ENCODE measurements at regions not wholly inside any gene's neighbourhood (a gene's known extent, or its start where the extent isn't known, plus 50 kb on each side); places are given as distances from the start of the nearest gene placed in this dataset.

DNA sequence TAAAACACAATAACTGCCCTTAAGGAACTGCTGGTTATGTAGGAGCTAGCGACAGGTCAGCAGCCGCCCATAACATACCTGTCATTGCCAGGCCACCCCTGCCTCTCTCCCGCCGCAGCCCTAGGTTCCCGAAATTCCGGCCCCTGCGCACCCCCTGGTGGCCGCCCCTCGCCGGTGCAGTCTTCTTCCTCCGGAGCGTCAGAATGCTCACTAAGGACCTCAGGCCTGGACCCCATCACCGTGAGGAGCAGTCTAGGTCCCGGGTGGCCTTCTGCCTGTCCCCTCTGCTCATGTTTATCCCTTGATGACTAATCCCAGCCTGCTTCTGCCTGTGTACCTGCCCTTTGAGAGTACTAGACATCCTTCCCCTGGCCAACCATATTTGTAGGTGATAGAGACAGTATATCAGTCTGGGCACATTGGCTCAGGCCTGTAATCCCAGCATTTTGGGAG lies 115.7 kb upstream of the SLC1A4 start:
- FAIRE-seq (peak; percentile 60), DNase-seq (ENCODE audit: low spot score) (peak; percentile 53), ATAC-seq (peak; percentile 96)
- Histone ChIP-seq H4K20me1 (ENCODE audit: insufficient read depth, low read length) (no peaks in the 10 kb centered on the region), H3K4me1 (ENCODE audit: insufficient read depth, low read length) (0 out of 2 replicates have a peak, but pooled peaks cover 8% of the 10 kb centered on the region), H3K27ac (ENCODE audit: extremely low read length, insufficient read depth, low read length) (no peak overlapping the region), H3K9ac (ENCODE audit: insufficient read depth, low read depth, low read length) (no peak overlapping the region), H3K4me3 (replicated peaks in 1 of 3; ENCODE audit: insufficient read depth in 1 of 3, low read depth in 2 of 3, low read length in 3 of 3) (peak overlapping the region in 1 of 3 experiments; percentile 32; a peak in 1 of 6 replicates), H2AFZ (ENCODE audit: low read length) (no peak overlapping the region), H3K36me3 (replicated peaks in 1 of 2; ENCODE audit: control insufficient read depth in 1 of 2, insufficient read depth in 2 of 2, low read length in 2 of 2) (no peaks in the 10 kb centered on the region), H3K9me3 (ENCODE audit: low read length) (no peaks in the 10 kb centered on the region), H3K79me2 (ENCODE audit: insufficient read depth, low read length) (no peaks in the 10 kb centered on the region), H3K27me3 (ENCODE audit: control insufficient read depth in 1 of 2, insufficient read depth in 2 of 2, low read length in 2 of 2) (peaks cover 0 to 13% of the 10 kb centered on the region in 2 experiments; a peak in 2 of 5 replicates), H3K4me2 (ENCODE audit: low read depth, low read length) (peak overlapping the region; percentile 67)
- no TSS peak for BruUV-seq (replicated peaks)
- WGBS (ENCODE audit: low lambda C conversion rate): 0% methylated on average over 3 of the region's 14 CpGs
- POLR2A ChIA-PET: no interaction called here
- intact Hi-C loops (cut with micrococcal nuclease; ENCODE audit: unreplicated experiment): loop anchor here (1.0 kb wide), 4 partner anchors 278 to 542 kb away; partner anchors contain the start of gene AFTPH
- CTCF ChIA-PET (ENCODE audit: low intra/inter-chr PET ratio, low total read pairs): interaction anchor here (1.2 to 2.6 kb wide), 6 partner anchors 167 to 543 kb away, joined by 3 to 20 read pairs (median 8); no protein-coding TSS in a partner anchor
- in situ Hi-C loops (cut with HindIII; ENCODE audit: extremely low pct_ligation_motif_present, low pct_unique_long_range_greater_than_20kb): no loop called here
- TF ChIP-seq CBFB (CRISPR knock-in tag; IDR thresholded peaks at IDR 0.05) (0 out of 2 replicates have a peak, but pooled peaks have one; percentile 28), KDM5B (CRISPR knock-in tag; IDR thresholded peaks at IDR 0.05; ENCODE audit: borderline replicate concordance) (peak; percentile 79; the same call in 1 of the 2 replicates), ZSCAN31 (CRISPR knock-in tag; IDR thresholded peaks at IDR 0.05; ENCODE audit: low read depth) (peak; percentile 84; the same call in 1 of the 2 replicates), SALL1 (CRISPR knock-in tag; IDR thresholded peaks at IDR 0.05) (peak; percentile 74), NCOA2 (CRISPR knock-in tag; IDR thresholded peaks at IDR 0.05) (peak; percentile 15; the same call in 1 of the 2 replicates), ZNF607 (CRISPR knock-in tag; IDR thresholded peaks at IDR 0.05; ENCODE audit: borderline replicate concordance) (0 out of 2 replicates have a peak, but pooled peaks have one; percentile 55), SRY (CRISPR knock-in tag; IDR thresholded peaks at IDR 0.05) (no peak)
- TF ChIP-seq, protein P1, sequence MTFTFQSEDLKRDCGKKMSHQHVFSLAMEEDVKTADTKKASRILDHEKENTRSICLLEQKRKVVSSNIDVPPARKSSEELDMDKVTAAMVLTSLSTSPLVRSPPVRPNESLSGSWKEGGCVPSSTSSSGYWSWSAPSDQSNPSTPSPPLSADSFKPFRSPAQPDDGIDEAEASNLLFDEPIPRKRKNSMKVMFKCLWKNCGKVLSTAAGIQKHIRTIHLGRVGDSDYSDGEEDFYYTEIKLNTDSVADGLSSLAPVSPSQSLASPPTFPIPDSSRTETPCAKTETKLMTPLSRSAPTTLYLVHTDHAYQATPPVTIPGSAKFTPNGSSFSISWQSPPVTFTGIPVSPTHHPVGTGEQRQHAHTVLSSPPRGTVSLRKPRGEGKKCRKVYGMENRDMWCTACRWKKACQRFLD (CRISPR knock-in tag; IDR thresholded peaks at IDR 0.05; ENCODE audit: borderline replicate concordance): no peak
- TF ChIP-seq, protein P2, sequence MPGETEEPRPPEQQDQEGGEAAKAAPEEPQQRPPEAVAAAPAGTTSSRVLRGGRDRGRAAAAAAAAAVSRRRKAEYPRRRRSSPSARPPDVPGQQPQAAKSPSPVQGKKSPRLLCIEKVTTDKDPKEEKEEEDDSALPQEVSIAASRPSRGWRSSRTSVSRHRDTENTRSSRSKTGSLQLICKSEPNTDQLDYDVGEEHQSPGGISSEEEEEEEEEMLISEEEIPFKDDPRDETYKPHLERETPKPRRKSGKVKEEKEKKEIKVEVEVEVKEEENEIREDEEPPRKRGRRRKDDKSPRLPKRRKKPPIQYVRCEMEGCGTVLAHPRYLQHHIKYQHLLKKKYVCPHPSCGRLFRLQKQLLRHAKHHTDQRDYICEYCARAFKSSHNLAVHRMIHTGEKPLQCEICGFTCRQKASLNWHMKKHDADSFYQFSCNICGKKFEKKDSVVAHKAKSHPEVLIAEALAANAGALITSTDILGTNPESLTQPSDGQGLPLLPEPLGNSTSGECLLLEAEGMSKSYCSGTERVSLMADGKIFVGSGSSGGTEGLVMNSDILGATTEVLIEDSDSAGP (CRISPR knock-in tag; IDR thresholded peaks at IDR 0.05; ENCODE audit: borderline replicate concordance): peak; percentile 55; the same call in 1 of the 2 replicates
- TF ChIP-seq, protein P3, sequence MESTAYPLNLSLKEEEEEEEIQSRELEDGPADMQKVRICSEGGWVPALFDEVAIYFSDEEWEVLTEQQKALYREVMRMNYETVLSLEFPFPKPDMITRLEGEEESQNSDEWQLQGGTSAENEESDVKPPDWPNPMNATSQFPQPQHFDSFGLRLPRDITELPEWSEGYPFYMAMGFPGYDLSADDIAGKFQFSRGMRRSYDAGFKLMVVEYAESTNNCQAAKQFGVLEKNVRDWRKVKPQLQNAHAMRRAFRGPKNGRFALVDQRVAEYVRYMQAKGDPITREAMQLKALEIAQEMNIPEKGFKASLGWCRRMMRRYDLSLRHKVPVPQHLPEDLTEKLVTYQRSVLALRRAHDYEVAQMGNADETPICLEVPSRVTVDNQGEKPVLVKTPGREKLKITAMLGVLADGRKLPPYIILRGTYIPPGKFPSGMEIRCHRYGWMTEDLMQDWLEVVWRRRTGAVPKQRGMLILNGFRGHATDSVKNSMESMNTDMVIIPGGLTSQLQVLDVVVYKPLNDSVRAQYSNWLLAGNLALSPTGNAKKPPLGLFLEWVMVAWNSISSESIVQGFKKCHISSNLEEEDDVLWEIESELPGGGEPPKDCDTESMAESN (CRISPR knock-in tag; conservative IDR thresholded peaks at IDR 0.05): 0 out of 2 replicates have a peak, but pooled peaks have one; percentile 42
- TF ChIP-seq, protein P4, sequence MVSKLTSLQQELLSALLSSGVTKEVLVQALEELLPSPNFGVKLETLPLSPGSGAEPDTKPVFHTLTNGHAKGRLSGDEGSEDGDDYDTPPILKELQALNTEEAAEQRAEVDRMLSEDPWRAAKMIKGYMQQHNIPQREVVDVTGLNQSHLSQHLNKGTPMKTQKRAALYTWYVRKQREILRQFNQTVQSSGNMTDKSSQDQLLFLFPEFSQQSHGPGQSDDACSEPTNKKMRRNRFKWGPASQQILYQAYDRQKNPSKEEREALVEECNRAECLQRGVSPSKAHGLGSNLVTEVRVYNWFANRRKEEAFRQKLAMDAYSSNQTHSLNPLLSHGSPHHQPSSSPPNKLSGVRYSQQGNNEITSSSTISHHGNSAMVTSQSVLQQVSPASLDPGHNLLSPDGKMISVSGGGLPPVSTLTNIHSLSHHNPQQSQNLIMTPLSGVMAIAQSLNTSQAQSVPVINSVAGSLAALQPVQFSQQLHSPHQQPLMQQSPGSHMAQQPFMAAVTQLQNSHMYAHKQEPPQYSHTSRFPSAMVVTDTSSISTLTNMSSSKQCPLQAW (CRISPR knock-in tag; IDR thresholded peaks at IDR 0.05): peak; percentile 80; the same call in 1 of the 2 replicates
- TF ChIP-seq, protein P5, sequence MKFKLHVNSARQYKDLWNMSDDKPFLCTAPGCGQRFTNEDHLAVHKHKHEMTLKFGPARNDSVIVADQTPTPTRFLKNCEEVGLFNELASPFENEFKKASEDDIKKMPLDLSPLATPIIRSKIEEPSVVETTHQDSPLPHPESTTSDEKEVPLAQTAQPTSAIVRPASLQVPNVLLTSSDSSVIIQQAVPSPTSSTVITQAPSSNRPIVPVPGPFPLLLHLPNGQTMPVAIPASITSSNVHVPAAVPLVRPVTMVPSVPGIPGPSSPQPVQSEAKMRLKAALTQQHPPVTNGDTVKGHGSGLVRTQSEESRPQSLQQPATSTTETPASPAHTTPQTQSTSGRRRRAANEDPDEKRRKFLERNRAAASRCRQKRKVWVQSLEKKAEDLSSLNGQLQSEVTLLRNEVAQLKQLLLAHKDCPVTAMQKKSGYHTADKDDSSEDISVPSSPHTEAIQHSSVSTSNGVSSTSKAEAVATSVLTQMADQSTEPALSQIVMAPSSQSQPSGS (CRISPR knock-in tag; IDR thresholded peaks at IDR 0.05): 0 out of 2 replicates have a peak, but pooled peaks have one; percentile 41

All from HepG2 (cell line).